ENCODE measurements at regions not wholly inside any gene's neighbourhood (a gene's known extent, or its start where the extent isn't known, plus 50 kb on each side); places are given as distances from the start of the nearest gene placed in this dataset.
"Not testable (repeated sequence)": the region's sequence is repeated elsewhere in the genome, so short reads cannot be mapped to it uniquely, and the experiment has no call there.

DNA sequence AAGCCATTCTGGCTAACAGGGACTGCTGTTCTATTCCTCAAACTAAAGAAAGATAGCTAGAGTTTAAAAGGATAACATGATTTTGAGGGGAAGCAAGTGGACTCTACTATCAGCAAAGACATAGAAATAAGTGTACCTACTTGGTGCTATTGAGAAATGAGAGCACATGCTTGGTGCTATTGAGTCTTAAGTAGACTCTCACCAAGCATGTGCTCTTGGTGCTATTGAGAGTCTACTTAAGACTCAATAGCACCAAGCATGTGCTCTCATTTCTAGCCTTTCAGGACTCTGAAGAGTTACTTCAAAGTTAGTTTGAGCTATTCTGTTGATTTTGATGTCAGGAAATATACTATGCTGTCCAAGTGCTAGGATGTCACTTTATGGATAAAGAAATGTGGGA is 733.0 kb upstream of the ZWINT start:
- Histone ChIP-seq H3K27me3 (no peaks in the 10 kb centered on the region), H3K36me3 (no peaks in the 10 kb centered on the region), H3K27ac (no peak overlapping the region), H3K4me3 (no peak overlapping the region), H3K4me1 (no peaks in the 10 kb centered on the region), H3K9me3 (no peaks in the 10 kb centered on the region)
- intact Hi-C loops (cut with DNase I): no loop called here
- TF ChIP-seq, protein P1, sequence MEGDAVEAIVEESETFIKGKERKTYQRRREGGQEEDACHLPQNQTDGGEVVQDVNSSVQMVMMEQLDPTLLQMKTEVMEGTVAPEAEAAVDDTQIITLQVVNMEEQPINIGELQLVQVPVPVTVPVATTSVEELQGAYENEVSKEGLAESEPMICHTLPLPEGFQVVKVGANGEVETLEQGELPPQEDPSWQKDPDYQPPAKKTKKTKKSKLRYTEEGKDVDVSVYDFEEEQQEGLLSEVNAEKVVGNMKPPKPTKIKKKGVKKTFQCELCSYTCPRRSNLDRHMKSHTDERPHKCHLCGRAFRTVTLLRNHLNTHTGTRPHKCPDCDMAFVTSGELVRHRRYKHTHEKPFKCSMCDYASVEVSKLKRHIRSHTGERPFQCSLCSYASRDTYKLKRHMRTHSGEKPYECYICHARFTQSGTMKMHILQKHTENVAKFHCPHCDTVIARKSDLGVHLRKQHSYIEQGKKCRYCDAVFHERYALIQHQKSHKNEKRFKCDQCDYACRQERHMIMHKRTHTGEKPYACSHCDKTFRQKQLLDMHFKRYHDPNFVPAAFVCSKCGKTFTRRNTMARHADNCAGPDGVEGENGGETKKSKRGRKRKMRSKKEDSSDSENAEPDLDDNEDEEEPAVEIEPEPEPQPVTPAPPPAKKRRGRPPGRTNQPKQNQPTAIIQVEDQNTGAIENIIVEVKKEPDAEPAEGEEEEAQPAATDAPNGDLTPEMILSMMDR (IDR thresholded peaks at IDR 0.05): no peak
- TF ChIP-seq POLR2A (IDR thresholded peaks at IDR 0.05): no peak
- no peak for DNase-seq

DNA sequence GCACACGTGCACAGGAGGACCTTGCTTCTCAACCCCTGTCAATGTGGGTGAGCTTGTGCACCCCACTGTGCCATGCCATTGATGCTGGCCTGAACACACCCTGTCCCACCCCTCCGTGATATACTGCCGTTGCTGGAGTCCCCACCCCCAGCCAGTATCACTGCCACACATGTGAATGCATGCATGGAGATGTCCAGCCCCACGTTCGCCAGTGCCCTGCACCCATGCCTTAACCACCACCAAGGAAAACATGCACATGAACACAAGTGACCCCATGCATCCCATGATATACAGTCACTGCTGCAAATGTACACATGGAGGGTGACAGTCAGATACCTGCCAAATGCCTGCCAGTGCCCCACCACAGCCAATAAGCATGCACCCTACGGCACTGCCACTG is 692.5 kb upstream of the ZWINT start:
- Histone ChIP-seq H3K4me1 (no peaks in the 10 kb centered on the region), H3K9me3 (peaks cover 0 to 13% (median 0%) of the 10 kb centered on the region in 3 donors), H3K27me3 (no peaks in the 10 kb centered on the region), H3K27ac (no peak overlapping the region), H3K4me3 (no peak overlapping the region), H3K36me3 (no peaks in the 10 kb centered on the region)
- 72 to 92% methylated on average over 3 to 6 of the region's 6 CpGs for WGBS, 2 donors
- intact Hi-C loops (cut with DNase I): no loop called here
- no peak for DNase-seq
- TF ChIP-seq, protein P1 (IDR thresholded peaks at IDR 0.05): no peak
- TF ChIP-seq POLR2A (IDR thresholded peaks at IDR 0.05): no peak

DNA sequence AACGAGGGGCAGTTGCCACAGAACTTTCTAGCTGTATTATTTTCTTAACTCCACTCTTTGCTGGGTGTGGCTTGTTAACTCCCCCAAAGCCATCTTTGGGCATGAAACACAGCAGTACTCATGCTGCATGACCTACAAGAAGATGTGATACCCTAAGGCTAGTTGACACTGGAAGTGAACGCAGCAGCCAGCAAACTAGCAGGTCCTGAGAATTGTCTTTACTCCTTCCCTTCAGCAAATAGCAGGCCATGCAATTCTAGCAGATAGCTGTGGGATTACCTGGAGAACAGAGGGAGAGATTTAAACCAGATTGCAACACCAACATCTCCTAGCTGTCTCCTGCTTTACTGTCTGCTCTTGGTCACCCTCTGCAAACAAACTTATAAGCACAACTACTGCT is 688.0 kb upstream of the ZWINT start:
- no peaks in the 10 kb centered on the region for H3K4me1 ChIP-seq
- H3K9me3 ChIP-seq: peaks cover 0 to 10% (median 0%) of the 10 kb centered on the region in 3 donors
- H3K27ac ChIP-seq: no peak overlapping the region
- no peak for DNase-seq
- 22 to 45% methylated on average over 1 to 2 of the region's 2 CpGs for WGBS, 2 donors
- no peak overlapping the region for H3K4me3 ChIP-seq
- no peaks in the 10 kb centered on the region for H3K36me3 ChIP-seq
- TF ChIP-seq POLR2A (IDR thresholded peaks at IDR 0.05): no peak
- TF ChIP-seq, protein P1 (IDR thresholded peaks at IDR 0.05): no peak
- intact Hi-C loops (cut with DNase I): no loop called here
- no peaks in the 10 kb centered on the region for H3K27me3 ChIP-seq

DNA sequence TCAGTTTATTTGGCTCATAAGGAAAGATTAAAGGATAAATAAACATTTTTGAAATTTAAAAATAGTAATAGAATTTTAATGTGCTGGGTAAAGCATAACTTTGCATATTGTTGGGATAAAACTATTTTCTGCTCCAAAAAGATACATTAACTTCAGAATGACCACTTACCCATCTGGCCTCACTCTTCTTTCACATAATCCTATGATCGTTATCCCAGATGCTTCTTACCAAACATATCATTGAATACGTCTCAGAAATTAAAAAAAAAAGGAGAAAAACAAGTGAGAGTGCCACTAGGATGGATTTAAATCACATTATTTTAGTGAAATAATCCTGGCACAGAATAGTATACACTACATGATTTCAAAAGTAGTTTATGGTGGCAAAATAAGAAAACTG is 677.5 kb upstream of the ZWINT start:
- intact Hi-C loops (cut with DNase I): no loop called here
- WGBS, 2 donors: 62 to 72% methylated on average over 2 of the region's 2 CpGs

DNA sequence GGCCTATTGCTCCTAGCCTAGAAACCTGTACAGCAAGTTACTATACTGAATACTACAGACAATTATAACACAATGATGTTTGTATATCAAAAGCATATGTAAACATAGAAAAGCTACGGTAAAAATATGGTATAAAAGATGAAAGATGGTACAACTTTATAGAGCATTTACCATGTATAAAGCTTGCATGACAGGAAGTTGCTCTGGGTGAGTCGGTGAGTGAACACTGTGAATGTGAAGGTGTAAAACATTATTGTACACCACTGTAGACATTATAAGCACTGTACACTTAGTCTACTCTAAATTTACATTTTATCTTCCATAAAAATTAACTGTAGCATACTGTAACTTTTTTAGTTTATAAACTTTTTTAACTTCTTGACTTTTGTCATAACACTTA is 674.3 kb upstream of the ZWINT start:
- Histone ChIP-seq H3K27me3 (no peaks in the 10 kb centered on the region), H3K36me3 (no peaks in the 10 kb centered on the region), H3K4me1 (no peaks in the 10 kb centered on the region), H3K4me3 (no peak overlapping the region), H3K27ac (no peak overlapping the region), H3K9me3 (peaks cover 0 to 13% (median 0%) of the 10 kb centered on the region in 3 donors)
- DNase-seq: no peak
- intact Hi-C loops (cut with DNase I): no loop called here
- TF ChIP-seq, protein P1 (IDR thresholded peaks at IDR 0.05): no peak
- no peak for TF ChIP-seq POLR2A (IDR thresholded peaks at IDR 0.05)
- 37 to 59% methylated on average over 2 of the region's 2 CpGs for WGBS, 2 donors

More for the DNA sequence above, 677.5 kb upstream of the ZWINT start:
- Histone ChIP-seq H3K4me1 (no peaks in the 10 kb centered on the region), H3K36me3 (no peaks in the 10 kb centered on the region), H3K27ac (no peak overlapping the region), H3K27me3 (no peaks in the 10 kb centered on the region), H3K9me3 (no peaks in the 10 kb centered on the region), H3K4me3 (no peak overlapping the region)
- TF ChIP-seq, protein P1 (IDR thresholded peaks at IDR 0.05): no peak
- TF ChIP-seq POLR2A (IDR thresholded peaks at IDR 0.05): no peak
- DNase-seq: no peak

DNA sequence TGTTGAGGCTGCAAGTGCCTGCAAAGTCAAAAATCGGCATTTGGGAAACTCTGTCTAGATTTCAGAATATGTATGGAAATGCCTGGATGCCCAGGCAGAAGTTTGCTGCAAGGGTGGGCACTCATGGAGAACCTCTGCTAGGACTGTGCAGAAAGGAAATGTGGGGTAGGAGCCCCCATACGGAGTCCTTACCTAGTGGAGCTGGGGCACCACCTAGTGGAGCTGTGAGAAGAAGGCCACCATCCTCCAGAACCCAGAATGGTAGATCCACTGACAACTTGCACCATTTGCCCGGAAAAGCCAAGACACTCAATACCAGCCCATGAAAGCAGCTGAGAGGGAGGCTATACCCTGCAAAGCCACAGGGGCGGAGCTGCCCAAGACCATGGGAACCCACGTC is 671.2 kb upstream of the ZWINT start:
- H3K4me3 ChIP-seq; DNase-seq; H3K27me3 ChIP-seq; H3K36me3 ChIP-seq; H3K27ac ChIP-seq; intact Hi-C loops (cut with DNase I); H3K4me1 ChIP-seq: not testable (repeated sequence)
- peaks cover 0 to 17% (median 0%) of the 10 kb centered on the region in 3 donors for H3K9me3 ChIP-seq
- 69 to 76% methylated on average over 5 of the region's 5 CpGs for WGBS, 2 donors

Measured in esophagus squamous epithelium (tissue), 5 donors.